NCI-H345 treated with DMSO at 0.1 percent for 48 hours (cell line): ENCODE measurements at regions not wholly inside any gene's neighbourhood (a gene's known extent, or its start where the extent isn't known, plus 50 kb on each side); places are given as distances from the start of the nearest gene placed in this dataset.
A peak's percentile ranks its signal among the peaks of the same experiment; 100 is the strongest.

Experiments used
- DNase-seq: peaks from one replicate; lab custom pipeline; 2025; ENCODE audit not compliant: unreplicated experiment; lab: John Stamatoyannopoulos, UW

GRCh38 chr14:104436047-104436591 is 143.4 kb upstream of the C14orf180 start:
- no peak for DNase-seq

GRCh38 chr14:104436741-104437701 is 142.5 kb upstream of the C14orf180 start:
- peak; percentile 87 for DNase-seq

- DNase-seq: no peak
Observed at GRCh38 chr14:104437703-104438102, 141.9 kb upstream of the C14orf180 start.

- no peak for DNase-seq
Observed at GRCh38 chr14:104438166-104438887, 141.2 kb upstream of the C14orf180 start.

GRCh38 chr14:104439625-104440024 is 139.9 kb upstream of the C14orf180 start:
- no peak for DNase-seq

GRCh38 chr14:104440297-104440956 is 139.1 kb upstream of the C14orf180 start:
- no peak for DNase-seq

GRCh38 chr14:104441275-104442106 is 138.1 kb upstream of the C14orf180 start:
- no peak for DNase-seq

GRCh38 chr14:104442107-104442551 is 137.4 kb upstream of the C14orf180 start:
- no peak for DNase-seq

- no peak for DNase-seq
Observed at GRCh38 chr14:104442631-104443390, 136.8 kb upstream of the C14orf180 start.

GRCh38 chr14:104443391-104444158 is 136.0 kb upstream of the C14orf180 start:
- no peak for DNase-seq

GRCh38 chr14:104444159-104445030 is 135.2 kb upstream of the C14orf180 start:
- DNase-seq: no peak

GRCh38 chr14:104445086-104445485 is 134.5 kb upstream of the C14orf180 start:
- DNase-seq: no peak

- DNase-seq: no peak
Observed at GRCh38 chr14:104445832-104446381, 133.7 kb upstream of the C14orf180 start.

GRCh38 chr14:104446611-104447010 is 133.0 kb upstream of the C14orf180 start:
- DNase-seq: no peak

GRCh38 chr14:104447750-104448149 is 131.8 kb upstream of the C14orf180 start:
- DNase-seq: no peak

GRCh38 chr14:104448321-104448720 is 131.2 kb upstream of the C14orf180 start:
- no peak for DNase-seq

GRCh38 chr14:104448721-104449120 is 130.8 kb upstream of the C14orf180 start:
- DNase-seq: no peak
